Transverse colon (tissue), 4 donors: ENCODE measurements at regions not wholly inside any gene's neighbourhood (a gene's known extent, or its start where the extent isn't known, plus 50 kb on each side); places are given as distances from the start of the nearest gene placed in this dataset.

Source experiments
- EP300 ChIP-seq: sonication (generic); formaldehyde crosslinking; IDR thresholded peaks from one replicate; pipeline ENCODE4 v1.6.1; 2017; ENCODE audit warnings: antibody characterized with exemption, low read depth
- POLR2A ChIP-seq: fragments of 450-650 bp; IDR thresholded peaks from one replicate; pipeline ENCODE4 v1.6.1; 2016; ENCODE audit warnings: antibody characterized with exemption, mild to moderate bottlenecking, moderate library complexity
- POLR2AphosphoS5 ChIP-seq, 3 donors: sonication (generic); formaldehyde crosslinking; IDR thresholded peaks; one replicate each; pipeline ENCODE4 v1.6.1; 2016; ENCODE audit warnings: antibody characterized with exemption in 3 of 3
- TF ChIP-seq, protein P1 (sequence below), 5 experiments: fragments of 200-600 bp in 3 of 5; fragments of 450-650 bp in 2 of 5; sonication (generic) in 3 of 5; IDR thresholded peaks; 1 replicate in 2 of 5; 2 replicates in 3 of 5; pipeline ENCODE4 v1.5.1; 2016 to 2017; ENCODE audit warnings: antibody characterized with exemption in 5 of 5, inconsistent platforms in 3 of 5, mild to moderate bottlenecking in 2 of 5, moderate library complexity in 1 of 5

DNA sequence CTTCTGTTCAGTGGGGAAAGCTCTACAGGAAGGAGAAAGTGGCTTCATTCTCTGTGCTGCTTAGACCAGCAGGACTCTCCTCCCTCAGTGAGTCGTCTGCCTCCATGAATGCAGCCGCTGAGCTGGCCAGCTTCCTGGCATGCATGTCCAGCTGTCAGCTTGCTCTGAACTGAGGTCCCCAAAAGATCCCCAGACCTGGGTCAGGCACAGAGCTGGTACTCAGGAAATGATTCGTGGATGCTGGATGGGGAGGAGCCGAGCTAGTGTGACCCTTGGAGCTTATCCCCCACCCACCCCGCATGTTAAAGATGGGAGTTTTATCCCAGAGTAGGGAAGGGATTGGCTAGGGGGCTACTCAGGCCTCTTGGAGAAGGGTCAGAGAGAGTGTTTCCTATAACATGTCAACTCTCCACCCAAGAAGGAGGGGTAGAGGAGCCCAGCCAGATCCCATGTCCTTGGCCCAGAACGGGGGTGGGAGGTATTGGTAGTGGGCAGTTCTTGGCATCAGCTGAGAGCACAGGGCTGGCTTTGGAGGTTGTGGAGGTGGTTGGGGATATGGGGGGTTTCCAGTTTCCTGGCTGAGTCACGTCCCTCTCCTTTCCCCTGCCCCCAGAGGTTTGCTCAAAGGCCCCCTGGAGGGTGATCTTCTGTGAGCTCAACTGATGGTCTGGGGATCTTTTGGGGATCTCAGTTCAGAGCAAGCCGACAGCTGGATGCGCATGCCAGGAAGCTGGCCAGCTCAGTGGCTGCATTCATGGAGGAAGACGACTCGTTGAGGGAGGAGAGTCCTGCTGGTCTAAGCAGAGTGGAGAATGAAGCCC lies 110.1 kb downstream of the FOXD2 start:
- TF ChIP-seq POLR2AphosphoS5 (IDR thresholded peaks at IDR 0.05): no peak
- TF ChIP-seq, protein P1, sequence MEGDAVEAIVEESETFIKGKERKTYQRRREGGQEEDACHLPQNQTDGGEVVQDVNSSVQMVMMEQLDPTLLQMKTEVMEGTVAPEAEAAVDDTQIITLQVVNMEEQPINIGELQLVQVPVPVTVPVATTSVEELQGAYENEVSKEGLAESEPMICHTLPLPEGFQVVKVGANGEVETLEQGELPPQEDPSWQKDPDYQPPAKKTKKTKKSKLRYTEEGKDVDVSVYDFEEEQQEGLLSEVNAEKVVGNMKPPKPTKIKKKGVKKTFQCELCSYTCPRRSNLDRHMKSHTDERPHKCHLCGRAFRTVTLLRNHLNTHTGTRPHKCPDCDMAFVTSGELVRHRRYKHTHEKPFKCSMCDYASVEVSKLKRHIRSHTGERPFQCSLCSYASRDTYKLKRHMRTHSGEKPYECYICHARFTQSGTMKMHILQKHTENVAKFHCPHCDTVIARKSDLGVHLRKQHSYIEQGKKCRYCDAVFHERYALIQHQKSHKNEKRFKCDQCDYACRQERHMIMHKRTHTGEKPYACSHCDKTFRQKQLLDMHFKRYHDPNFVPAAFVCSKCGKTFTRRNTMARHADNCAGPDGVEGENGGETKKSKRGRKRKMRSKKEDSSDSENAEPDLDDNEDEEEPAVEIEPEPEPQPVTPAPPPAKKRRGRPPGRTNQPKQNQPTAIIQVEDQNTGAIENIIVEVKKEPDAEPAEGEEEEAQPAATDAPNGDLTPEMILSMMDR (IDR thresholded peaks at IDR 0.05): no peak
- no peak for TF ChIP-seq POLR2A
- no peak for TF ChIP-seq EP300
